Inflammatory macrophage (primary cell): ENCODE measurements at regions not wholly inside any gene's neighbourhood (a gene's known extent, or its start where the extent isn't known, plus 50 kb on each side); places are given as distances from the start of the nearest gene placed in this dataset.

ENCODE experiments used
- DNase-seq, 2 donors: peaks; one replicate each; pipeline ENCODE4 v3.0.0-alpha.2; 2020 to 2022

GRCh38 chr18:61727241-61728193 lies 165.3 kb downstream of the RNF152 start:
- no peak for DNase-seq

GRCh38 chr18:61724532-61724931 lies 168.3 kb downstream of the RNF152 start:
- DNase-seq = no peak

GRCh38 chr18:61722247-61722646 lies 170.6 kb downstream of the RNF152 start:
- no peak for DNase-seq

GRCh38 chr18:61720496-61720895 lies 172.3 kb downstream of the RNF152 start:
- no peak for DNase-seq

- DNase-seq = peak; percentile 78 to 81
These were observed 173.1 kb downstream of the RNF152 start for GRCh38 chr18:61719671-61720070.

GRCh38 chr18:61718944-61719343 lies 173.9 kb downstream of the RNF152 start:
- no peak for DNase-seq

- DNase-seq = no peak
These were observed 178.4 kb downstream of the RNF152 start for GRCh38 chr18:61714421-61714820.

- DNase-seq = no peak
These were observed 179.3 kb downstream of the RNF152 start for GRCh38 chr18:61713502-61713901.

- no peak for DNase-seq
These were observed 182.7 kb downstream of the RNF152 start for GRCh38 chr18:61710082-61710620.

- DNase-seq = no peak
These were observed 186.4 kb downstream of the RNF152 start for GRCh38 chr18:61706276-61706915.

- no peak for DNase-seq
These were observed 189.3 kb downstream of the RNF152 start for GRCh38 chr18:61703508-61703907.

- no peak for DNase-seq
These were observed 190.8 kb downstream of the RNF152 start for GRCh38 chr18:61702007-61702406.

- DNase-seq = no peak
These were observed 193.3 kb downstream of the RNF152 start for GRCh38 chr18:61699397-61700110.

- DNase-seq = no peak
These were observed 195.4 kb downstream of the RNF152 start for GRCh38 chr18:61697306-61697909.

GRCh38 chr18:61694236-61694635 lies 198.6 kb downstream of the RNF152 start:
- no peak for DNase-seq

GRCh38 chr18:61690418-61691138 lies 202.2 kb downstream of the RNF152 start:
- DNase-seq = no peak

- DNase-seq = no peak
These were observed 205.5 kb downstream of the RNF152 start for GRCh38 chr18:61687317-61687716.

GRCh38 chr18:61683856-61684255 lies 209.0 kb downstream of the RNF152 start:
- no peak for DNase-seq

GRCh38 chr18:61681065-61681464 lies 211.7 kb downstream of the RNF152 start:
- DNase-seq = no peak

- no peak for DNase-seq
These were observed 213.0 kb downstream of the RNF152 start for GRCh38 chr18:61679836-61680235.

- no peak for DNase-seq
These were observed 215.3 kb downstream of the RNF152 start for GRCh38 chr18:61677435-61677970.
